Activated naive CD4-positive, alpha-beta T cell treated with anti-CD3 and anti-CD28 coated beads, Interleukin-2, amount 50 U/mL, for 24 hours (primary cell): ENCODE measurements at regions not wholly inside any gene's neighbourhood (a gene's known extent, or its start where the extent isn't known, plus 50 kb on each side); places are given as distances from the start of the nearest gene placed in this dataset.
"Not testable (repeated sequence)": the region's sequence is repeated elsewhere in the genome, so short reads cannot be mapped to it uniquely, and the experiment has no call there.

Experiments used
- H3K27ac Mint-ChIP-seq: one replicate; pipeline ENCODE4 v1.8.0; 2021; ENCODE audit warnings: mild to moderate bottlenecking, mixed read lengths
- H3K27me3 Mint-ChIP-seq: one replicate; pipeline ENCODE4 v1.8.0; 2021; ENCODE audit warnings: mixed read lengths
- H3K36me3 Mint-ChIP-seq: one replicate; pipeline ENCODE4 v1.8.0; 2021; ENCODE audit warnings: mixed read lengths
- H3K4me1 Mint-ChIP-seq: one replicate; pipeline ENCODE4 v1.8.0; 2021; ENCODE audit warnings: mixed read lengths
- H3K4me3 Mint-ChIP-seq: one replicate; pipeline ENCODE4 v1.8.0; 2021; ENCODE audit warnings: mild to moderate bottlenecking, mixed read lengths
- H3K9me3 Mint-ChIP-seq: one replicate; pipeline ENCODE4 v1.8.0; 2021; ENCODE audit warnings: mixed read lengths

DNA sequence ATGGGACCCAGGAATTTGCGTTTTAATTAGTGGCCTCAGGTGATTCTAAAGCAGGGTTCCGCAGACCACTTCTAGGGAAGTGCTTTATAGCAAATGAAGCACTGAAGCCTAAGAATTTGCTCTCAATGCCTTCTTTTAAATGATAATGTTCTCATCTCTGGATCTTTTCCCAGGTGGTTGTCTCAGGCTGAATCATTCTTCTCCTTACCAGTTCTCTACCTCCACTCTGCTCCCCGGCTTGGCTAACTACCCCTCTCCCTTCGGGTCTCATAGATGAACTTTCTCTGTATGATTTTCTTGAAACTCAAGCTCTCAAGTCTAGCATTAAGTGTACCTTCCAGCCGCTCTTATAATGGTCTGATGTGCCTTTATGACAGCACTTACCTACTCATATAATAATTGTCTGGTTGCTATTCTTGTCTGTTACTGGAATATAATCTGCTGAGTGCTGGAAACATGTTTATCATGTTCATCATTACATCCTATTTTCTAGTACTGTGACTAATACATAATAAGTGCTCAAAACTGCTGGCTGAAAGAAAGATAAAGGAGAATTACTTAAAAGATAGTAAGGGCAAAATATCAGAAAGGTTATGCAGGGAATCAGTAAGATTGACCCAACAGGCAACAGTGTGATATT lies 195.9 kb upstream of the SESN3 start:
- Mint-ChIP-seq H3K4me3 (no peak overlapping the region), H3K9me3 (no peaks in the 10 kb centered on the region), H3K4me1 (no peaks in the 10 kb centered on the region), H3K36me3 (no peaks in the 10 kb centered on the region), H3K27me3 (no peaks in the 10 kb centered on the region), H3K27ac (no peak overlapping the region)

DNA sequence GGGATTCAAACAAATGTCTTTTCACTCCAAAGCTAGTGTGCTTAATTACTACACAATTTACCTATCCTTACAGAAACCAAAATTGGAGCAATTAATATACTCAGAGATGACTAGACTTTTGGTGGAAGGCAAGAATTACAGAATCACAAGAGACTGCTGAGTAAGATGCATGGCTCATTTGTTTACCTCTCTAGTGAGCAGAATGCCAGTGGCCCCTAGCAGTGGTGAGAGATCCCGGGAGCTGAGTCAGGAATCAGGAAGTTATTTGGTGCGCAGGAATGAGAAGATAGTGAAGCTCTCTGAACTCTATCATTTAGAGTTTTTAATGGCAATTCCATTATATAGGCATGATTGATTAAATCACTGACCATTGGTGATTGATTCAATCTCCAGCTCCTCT lies 188.9 kb upstream of the SESN3 start:
- Mint-ChIP-seq H3K36me3 (no peaks in the 10 kb centered on the region), H3K27me3 (no peaks in the 10 kb centered on the region), H3K4me1 (no peaks in the 10 kb centered on the region), H3K4me3 (no peak overlapping the region), H3K27ac (no peak overlapping the region), H3K9me3 (no peaks in the 10 kb centered on the region)

DNA sequence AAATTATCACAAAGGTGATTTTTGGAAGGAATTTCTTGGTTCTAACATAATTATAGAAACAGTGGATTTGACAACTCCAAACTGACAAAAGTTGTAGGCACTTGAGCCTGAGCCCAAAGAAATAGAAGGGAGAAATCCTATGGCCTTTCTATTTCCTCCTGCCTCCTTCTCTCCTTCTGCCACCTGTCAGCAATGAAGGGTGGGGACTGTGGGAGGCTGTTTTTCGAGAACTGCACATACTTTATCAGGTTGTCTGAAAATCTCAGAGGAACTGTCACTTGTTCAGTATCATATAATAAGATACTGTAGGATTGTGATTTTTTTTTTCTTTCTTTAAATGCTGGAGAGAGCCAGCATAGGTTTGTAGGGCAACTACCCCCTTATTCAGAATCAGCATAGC lies 187.9 kb upstream of the SESN3 start:
- no peak overlapping the region for H3K4me3 Mint-ChIP-seq
- H3K9me3 Mint-ChIP-seq = no peaks in the 10 kb centered on the region
- no peaks in the 10 kb centered on the region for H3K27me3 Mint-ChIP-seq
- no peak overlapping the region for H3K27ac Mint-ChIP-seq
- no peaks in the 10 kb centered on the region for H3K36me3 Mint-ChIP-seq
- H3K4me1 Mint-ChIP-seq = no peaks in the 10 kb centered on the region

DNA sequence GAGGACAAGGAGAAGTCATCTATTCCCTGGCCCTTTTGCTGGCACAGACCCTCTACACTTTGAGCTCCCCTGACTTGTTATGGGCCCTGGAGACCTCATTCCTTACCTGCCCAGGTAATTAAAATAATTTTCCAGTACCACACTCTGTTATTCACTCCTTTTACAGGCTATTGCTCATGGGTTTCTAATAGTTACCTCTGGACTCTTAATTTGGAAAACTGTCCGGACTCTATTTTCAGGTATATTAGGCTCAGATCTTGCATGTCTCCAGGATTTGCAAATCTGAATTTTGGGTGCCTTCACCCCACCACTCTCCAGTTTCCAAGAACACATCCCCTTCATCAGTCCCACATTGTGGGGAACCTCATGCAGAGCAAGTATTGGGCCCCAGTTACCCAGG lies 186.8 kb upstream of the SESN3 start:
- Mint-ChIP-seq H3K27me3 (no peaks in the 10 kb centered on the region), H3K9me3 (no peaks in the 10 kb centered on the region), H3K4me1 (no peaks in the 10 kb centered on the region), H3K36me3 (no peaks in the 10 kb centered on the region), H3K4me3 (no peak overlapping the region), H3K27ac (no peak overlapping the region)

DNA sequence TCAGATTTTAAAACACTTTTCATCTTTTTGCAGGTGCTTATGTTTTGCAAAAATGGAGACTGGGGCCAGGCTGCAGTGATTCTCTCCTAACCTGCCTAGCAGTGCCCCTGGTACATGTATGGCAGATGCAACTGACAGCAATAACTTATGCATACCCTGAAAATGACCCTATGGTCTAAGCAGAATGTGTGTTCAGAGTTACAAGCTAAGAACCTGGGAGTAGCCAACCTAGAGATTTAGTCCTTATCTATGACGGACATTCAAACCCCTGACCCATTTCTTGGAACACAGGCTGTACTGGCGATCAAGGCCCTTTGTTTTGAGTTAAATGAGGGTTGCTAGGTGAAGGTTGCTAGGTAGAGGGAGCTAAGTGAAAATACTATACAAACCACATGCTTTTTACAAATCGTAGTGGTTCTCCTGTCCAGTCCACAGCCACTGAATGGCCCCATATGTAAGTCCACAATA lies 184.9 kb upstream of the SESN3 start:
- no peaks in the 10 kb centered on the region for H3K27me3 Mint-ChIP-seq
- no peak overlapping the region for H3K27ac Mint-ChIP-seq
- peaks cover 3% of the 10 kb centered on the region for H3K4me1 Mint-ChIP-seq
- H3K9me3 Mint-ChIP-seq = no peaks in the 10 kb centered on the region
- H3K4me3 Mint-ChIP-seq = no peak overlapping the region
- no peaks in the 10 kb centered on the region for H3K36me3 Mint-ChIP-seq

DNA sequence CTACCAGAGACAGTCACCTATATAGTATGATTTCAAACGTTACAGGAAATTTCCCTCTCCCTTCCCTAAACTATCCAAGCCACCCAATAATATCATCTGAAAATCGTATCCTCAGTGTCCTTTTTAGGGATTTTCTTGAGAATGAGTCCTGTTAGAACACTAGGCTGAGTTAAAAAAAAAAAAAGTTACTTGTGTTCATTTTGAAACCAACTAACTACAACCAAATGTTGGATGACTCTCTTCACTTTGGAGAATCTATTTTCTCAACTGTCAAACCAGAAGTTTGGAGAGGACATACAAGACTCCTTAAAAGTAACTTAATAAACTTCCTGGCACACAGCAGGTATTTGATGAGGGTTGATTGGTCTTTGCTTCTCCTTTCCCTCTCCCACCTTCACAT lies 183.2 kb upstream of the SESN3 start:
- no peaks in the 10 kb centered on the region for H3K9me3 Mint-ChIP-seq
- H3K36me3 Mint-ChIP-seq = no peaks in the 10 kb centered on the region
- no peak overlapping the region for H3K27ac Mint-ChIP-seq
- H3K4me1 Mint-ChIP-seq = peaks cover 13% of the 10 kb centered on the region
- H3K27me3 Mint-ChIP-seq = no peaks in the 10 kb centered on the region
- no peak overlapping the region for H3K4me3 Mint-ChIP-seq

DNA sequence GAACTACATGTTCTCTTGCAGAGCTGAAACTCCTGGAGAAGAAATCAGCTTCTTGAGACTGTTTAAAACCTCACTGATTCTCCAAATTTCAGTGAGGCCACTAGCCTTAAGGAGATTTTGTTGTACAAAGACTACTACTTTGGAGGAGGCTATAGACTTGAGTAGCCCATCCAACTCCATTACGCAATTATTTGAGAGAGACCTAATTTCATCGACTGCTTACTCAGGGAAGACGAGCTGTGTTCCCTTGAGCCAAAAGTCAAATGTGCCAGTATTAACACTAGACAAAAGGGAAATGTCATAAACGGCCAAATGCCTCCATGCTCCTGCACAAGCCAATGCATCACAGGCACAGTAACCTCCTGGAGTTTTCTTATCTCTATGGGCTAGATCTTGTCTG lies 182.8 kb upstream of the SESN3 start:
- Mint-ChIP-seq H3K4me3 (no peak overlapping the region), H3K27me3 (no peaks in the 10 kb centered on the region), H3K4me1 (peaks cover 13% of the 10 kb centered on the region), H3K9me3 (no peaks in the 10 kb centered on the region), H3K27ac (no peak overlapping the region), H3K36me3 (no peaks in the 10 kb centered on the region)

DNA sequence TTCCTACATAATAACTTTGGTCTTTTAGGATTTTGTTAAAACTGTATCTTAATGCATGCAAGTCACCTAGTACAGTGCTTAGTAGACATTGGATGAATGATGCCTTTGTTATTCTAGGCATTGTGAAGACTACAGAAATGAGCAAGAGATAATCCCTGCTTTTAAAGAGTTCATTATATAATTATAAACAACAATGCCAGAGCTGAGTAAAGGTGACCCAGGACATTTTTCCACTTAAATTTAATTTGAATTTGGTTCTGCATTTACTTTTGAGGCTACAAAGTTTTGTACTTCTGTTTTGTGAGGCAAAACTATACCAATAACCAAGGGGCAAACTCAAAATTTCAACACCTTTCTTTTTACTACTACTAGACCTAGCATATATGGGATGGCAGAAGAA lies 182.0 kb upstream of the SESN3 start:
- no peaks in the 10 kb centered on the region for H3K36me3 Mint-ChIP-seq
- no peaks in the 10 kb centered on the region for H3K27me3 Mint-ChIP-seq
- peaks cover 13% of the 10 kb centered on the region for H3K4me1 Mint-ChIP-seq
- H3K4me3 Mint-ChIP-seq = no peak overlapping the region
- H3K9me3 Mint-ChIP-seq = no peaks in the 10 kb centered on the region
- no peak overlapping the region for H3K27ac Mint-ChIP-seq

DNA sequence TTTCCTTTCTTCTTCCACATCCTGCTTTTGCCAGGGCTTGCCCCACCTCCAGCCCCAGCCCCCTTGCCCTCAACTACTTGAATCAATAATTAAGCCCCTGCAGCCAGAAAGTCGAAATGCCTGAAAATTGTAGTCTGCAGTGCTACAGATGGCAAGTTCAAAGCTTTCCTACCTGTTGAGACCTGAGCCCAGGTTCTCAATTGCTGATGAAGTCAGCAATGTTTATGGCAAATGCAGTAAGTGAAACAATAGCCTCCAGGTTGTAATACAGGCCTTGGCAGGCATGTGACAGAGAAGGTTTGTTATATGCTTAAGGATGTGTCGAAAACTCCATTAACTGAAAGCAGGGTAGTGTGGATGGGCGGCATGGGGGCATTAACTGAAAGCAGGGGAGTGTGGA lies 181.1 kb upstream of the SESN3 start:
- Mint-ChIP-seq H3K4me1 (peaks cover 13% of the 10 kb centered on the region), H3K4me3 (no peak overlapping the region), H3K36me3 (peaks cover 1% of the 10 kb centered on the region), H3K27me3 (no peaks in the 10 kb centered on the region), H3K9me3 (no peaks in the 10 kb centered on the region), H3K27ac (no peak overlapping the region)

DNA sequence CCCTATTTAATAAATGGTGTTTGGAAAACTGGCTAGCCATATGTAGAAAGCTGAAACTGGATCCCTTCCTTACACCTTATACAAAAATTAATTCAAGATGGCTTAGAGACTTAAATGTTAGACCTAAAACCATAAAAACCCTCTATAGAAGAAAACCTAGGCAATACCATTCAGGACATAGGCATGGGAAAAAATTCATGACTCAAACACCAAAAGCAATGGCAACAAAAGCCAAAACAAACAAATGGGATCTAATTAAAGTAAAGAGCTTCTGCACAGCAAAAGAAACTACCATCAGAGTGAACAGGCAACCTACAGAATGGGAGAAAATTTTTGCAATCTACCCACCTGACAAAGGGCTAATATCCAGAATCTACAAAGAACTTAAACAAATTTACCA lies 179.7 kb upstream of the SESN3 start:
- H3K27me3 Mint-ChIP-seq, H3K36me3 Mint-ChIP-seq, H3K27ac Mint-ChIP-seq, H3K4me3 Mint-ChIP-seq, H3K9me3 Mint-ChIP-seq: not testable (repeated sequence)
- peaks cover 13% of the 10 kb centered on the region for H3K4me1 Mint-ChIP-seq

DNA sequence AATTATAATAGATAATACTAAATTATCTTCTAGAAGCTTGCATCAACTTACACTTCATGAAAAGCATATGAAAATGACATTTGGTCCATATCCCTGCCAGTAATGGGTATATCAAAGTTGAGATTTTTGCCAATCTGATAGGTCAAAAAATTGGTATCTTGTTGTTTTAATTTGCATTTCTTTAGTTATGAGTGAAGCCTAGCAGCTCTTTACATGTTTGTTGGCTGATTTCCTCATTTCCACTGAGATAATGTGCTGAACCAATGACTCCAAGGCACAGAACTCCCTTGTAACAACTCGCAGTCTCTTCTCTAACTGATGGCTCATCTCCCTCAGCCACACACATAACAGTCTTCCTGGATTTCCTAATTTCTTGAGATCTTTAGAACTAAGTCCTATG lies 175.3 kb upstream of the SESN3 start:
- H3K27me3 Mint-ChIP-seq = no peaks in the 10 kb centered on the region
- peaks cover 3% of the 10 kb centered on the region for H3K36me3 Mint-ChIP-seq
- H3K4me3 Mint-ChIP-seq = no peak overlapping the region
- peaks cover 13% of the 10 kb centered on the region for H3K4me1 Mint-ChIP-seq
- H3K27ac Mint-ChIP-seq = no peak overlapping the region
- H3K9me3 Mint-ChIP-seq = no peaks in the 10 kb centered on the region

DNA sequence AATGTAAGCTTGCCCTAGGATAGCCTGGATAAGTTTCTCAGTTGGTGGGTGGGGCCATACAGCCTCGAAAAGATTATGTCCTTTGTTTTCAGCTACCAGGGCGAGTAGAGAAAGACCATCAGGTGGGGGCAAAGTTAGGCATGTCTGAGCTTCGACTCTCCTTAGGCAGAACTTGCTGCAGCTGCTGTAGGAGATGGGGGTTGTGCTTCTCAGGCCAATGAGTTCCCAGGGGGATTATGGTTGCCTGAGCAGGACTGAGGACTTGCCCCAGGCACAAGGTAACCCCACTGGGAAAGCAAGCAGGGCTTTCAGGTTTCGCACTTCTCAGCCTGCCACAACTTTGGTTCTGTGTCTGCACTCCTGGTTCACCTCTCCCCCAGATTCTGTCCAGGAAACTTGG lies 173.4 kb upstream of the SESN3 start:
- Mint-ChIP-seq H3K36me3 (peaks cover 3% of the 10 kb centered on the region), H3K4me3 (no peak overlapping the region), H3K27me3 (no peaks in the 10 kb centered on the region), H3K27ac (no peak overlapping the region), H3K9me3 (no peaks in the 10 kb centered on the region), H3K4me1 (peaks cover 1% of the 10 kb centered on the region)

DNA sequence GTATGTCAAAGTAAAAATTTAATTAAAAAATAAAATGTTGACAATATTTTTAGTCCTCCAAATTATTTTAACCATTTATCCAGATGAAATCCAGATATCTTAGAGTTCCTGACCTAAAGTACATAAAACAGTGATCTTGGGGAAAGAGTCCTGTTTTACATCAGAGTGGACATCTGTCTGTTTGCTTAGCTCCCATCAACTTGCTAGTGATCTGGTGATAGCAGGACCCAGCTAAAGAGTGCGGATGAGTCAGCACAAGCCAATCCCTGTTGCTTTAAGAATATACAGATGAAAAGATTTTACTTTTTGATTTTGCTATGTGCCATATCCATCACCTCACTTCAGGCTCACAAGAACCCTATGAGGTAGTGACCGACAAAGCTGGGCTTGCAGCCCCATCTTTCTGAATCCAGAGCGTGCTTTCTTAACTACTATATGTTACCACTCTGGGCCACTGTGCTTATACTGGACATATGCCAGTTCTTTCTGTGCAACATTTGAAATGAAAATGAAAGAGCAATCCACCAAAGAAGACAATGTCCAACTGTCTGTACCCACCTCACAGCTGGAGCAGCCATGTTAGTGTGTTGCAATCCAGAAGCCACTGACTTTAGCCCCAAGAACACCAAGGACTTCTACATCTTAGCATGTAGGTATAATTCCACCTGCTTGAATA lies 167.6 kb upstream of the SESN3 start:
- Mint-ChIP-seq H3K36me3 (peaks cover 3% of the 10 kb centered on the region), H3K27me3 (no peaks in the 10 kb centered on the region), H3K4me1 (peaks cover 4% of the 10 kb centered on the region), H3K27ac (no peak overlapping the region), H3K9me3 (peaks cover 16% of the 10 kb centered on the region), H3K4me3 (no peak overlapping the region)

DNA sequence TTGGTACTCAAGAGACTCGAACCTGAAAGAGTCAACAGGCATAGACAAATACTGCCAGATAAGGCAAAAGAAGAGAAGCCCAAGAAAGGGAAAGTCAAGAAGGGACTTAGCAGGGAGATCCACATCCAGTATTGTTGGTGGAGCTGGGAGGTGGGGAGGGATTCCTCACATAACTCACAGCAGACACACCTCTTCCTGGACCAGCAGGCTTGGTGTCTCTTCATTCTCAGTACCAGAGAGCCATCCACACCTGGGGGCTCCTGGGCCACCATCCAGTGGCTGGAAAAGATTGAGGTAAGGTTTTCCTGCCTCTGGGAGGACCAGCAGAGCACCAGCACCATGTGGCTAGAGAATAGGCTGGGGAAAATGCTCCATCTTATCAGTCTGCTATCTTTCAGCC lies 161.6 kb upstream of the SESN3 start:
- Mint-ChIP-seq H3K9me3 (peaks cover 15% of the 10 kb centered on the region), H3K36me3 (peaks cover 1% of the 10 kb centered on the region), H3K4me3 (no peak overlapping the region), H3K4me1 (no peaks in the 10 kb centered on the region), H3K27me3 (no peaks in the 10 kb centered on the region), H3K27ac (no peak overlapping the region)

DNA sequence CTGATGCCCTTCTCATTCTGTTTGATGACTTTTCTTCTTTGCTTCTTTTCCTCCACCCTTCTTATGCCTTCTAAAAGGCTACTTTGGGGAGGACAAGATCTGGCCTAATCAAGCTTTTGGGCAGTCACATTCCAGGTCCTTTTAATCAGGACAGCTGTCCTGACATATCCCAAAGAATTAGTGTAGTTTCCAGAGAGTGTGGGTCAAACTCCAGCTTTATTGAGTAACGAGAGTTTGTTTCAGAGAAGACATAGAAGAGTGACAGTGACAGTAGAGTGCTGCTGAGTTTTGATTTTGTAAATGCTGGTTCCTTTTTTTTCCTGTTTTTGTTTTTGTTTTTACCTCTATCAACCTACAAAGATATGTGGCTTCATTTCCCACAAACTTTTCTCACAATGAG lies 158.4 kb upstream of the SESN3 start:
- no peak overlapping the region for H3K4me3 Mint-ChIP-seq
- H3K9me3 Mint-ChIP-seq = no peaks in the 10 kb centered on the region
- H3K27me3 Mint-ChIP-seq = no peaks in the 10 kb centered on the region
- H3K4me1 Mint-ChIP-seq = peaks cover 6% of the 10 kb centered on the region
- no peaks in the 10 kb centered on the region for H3K36me3 Mint-ChIP-seq
- no peak overlapping the region for H3K27ac Mint-ChIP-seq

DNA sequence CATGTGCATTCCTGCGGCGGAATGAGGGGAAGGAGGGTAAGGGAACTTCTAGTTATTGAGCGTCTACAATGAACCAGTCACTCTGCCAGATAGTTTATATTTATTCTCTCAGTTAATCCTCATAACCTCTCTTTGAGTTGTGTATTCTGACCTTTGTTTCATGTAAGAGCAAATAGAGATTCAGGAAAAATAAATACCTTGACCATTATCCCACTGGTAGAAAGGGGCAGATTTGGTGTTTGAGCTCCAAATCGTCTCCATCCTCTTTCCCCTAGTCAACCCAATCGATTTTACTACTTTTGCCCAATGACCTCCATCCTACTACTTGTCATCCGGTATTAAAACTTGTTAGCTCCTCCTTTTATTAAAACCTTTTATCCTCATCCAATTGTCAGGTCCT lies 157.1 kb upstream of the SESN3 start:
- H3K4me3 Mint-ChIP-seq = no peak overlapping the region
- no peak overlapping the region for H3K27ac Mint-ChIP-seq
- no peaks in the 10 kb centered on the region for H3K36me3 Mint-ChIP-seq
- no peaks in the 10 kb centered on the region for H3K27me3 Mint-ChIP-seq
- H3K9me3 Mint-ChIP-seq = no peaks in the 10 kb centered on the region
- peaks cover 6% of the 10 kb centered on the region for H3K4me1 Mint-ChIP-seq

DNA sequence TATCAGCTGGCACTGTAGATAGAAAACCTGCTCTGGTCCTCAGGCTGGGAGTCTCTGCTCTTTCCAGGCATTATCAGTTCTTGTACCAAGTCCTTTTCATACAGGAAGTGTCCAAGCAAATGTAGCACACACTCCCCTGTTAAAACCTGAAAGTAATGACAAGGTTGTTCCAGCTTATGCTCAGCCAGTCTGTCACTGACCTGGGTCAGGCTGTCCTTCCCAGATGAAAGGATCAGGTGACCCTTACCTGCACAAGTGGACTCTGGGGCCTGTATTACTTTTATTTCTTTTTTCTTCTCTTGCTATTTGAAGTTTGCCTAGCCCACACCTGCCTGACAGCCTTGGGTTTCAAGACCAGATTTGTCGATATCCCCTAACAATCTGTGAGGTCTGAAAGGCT lies 156.3 kb upstream of the SESN3 start:
- Mint-ChIP-seq H3K4me3 (no peak overlapping the region), H3K9me3 (no peaks in the 10 kb centered on the region)

More for the DNA sequence above, 156.3 kb upstream of the SESN3 start:
- no peak overlapping the region for H3K27ac Mint-ChIP-seq
- no peaks in the 10 kb centered on the region for H3K27me3 Mint-ChIP-seq
- H3K4me1 Mint-ChIP-seq = peaks cover 8% of the 10 kb centered on the region
- no peaks in the 10 kb centered on the region for H3K36me3 Mint-ChIP-seq
